ENCODE measurements at regions not wholly inside any gene's neighbourhood (a gene's known extent, or its start where the extent isn't known, plus 50 kb on each side); places are given as distances from the start of the nearest gene placed in this dataset.

GRCh38 chr9:26460624-26461023 lies 432.0 kb downstream of the CAAP1 start:
- TF ChIP-seq POLR2A (IDR thresholded peaks at IDR 0.05) (no peak), CTCF (IDR thresholded peaks at IDR 0.05) (no peak), EP300 (IDR thresholded peaks at IDR 0.05) (no peak)
